ENCODE measurements at regions not wholly inside any gene's neighbourhood (a gene's known extent, or its start where the extent isn't known, plus 50 kb on each side); places are given as distances from the start of the nearest gene placed in this dataset.

DNA sequence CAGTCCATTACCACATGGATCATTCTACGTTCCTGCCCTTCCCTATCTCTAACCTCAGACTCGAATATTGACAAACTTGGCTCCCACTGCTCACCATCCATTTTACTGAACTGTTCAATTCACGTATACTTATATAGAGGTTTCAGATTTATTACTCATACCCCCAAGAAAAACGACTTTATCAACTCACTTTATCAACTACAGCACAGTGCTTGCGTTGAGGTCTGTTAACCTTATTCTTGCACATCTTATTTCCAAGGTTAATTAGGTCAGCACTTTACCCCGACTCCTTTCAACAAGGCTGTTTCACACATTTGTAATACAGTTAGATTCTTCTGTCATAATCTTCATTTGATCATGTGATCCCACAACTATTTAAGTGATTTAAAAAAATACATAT, 162.3 kb upstream of the AHR start:
- no peak for TF ChIP-seq CTCF (IDR thresholded peaks at IDR 0.05)
- TF ChIP-seq POLR2A (IDR thresholded peaks at IDR 0.05) = no peak
- TF ChIP-seq POLR2AphosphoS5 (IDR thresholded peaks at IDR 0.05; ENCODE audit: insufficient read depth in 1 of 2, low read depth in 1 of 2) = no peak

All from vagina (tissue), 2 donors.